ENCODE measurements at regions not wholly inside any gene's neighbourhood (a gene's known extent, or its start where the extent isn't known, plus 50 kb on each side); places are given as distances from the start of the nearest gene placed in this dataset.

GRCh38 chr12:38123566-38124246 is 192.9 kb upstream of the ALG10B start:
- Histone ChIP-seq H3K27me3 (no peaks in the 10 kb centered on the region), H3K9me2 (replicated peaks; ENCODE audit: insufficient read depth) (no peaks in the 10 kb centered on the region), H2AFZ (no peak overlapping the region), H3K4me3 (no peak overlapping the region), H3K4me1 (ENCODE audit: insufficient read depth) (no peaks in the 10 kb centered on the region), H3K79me2 (no peaks in the 10 kb centered on the region), H4K20me1 (ENCODE audit: insufficient read depth, poor library complexity, severe bottlenecking) (no peaks in the 10 kb centered on the region), H3K4me2 (no peak overlapping the region), H3K36me3 (replicated peaks; ENCODE audit: insufficient read depth, low read depth) (no peaks in the 10 kb centered on the region), H3K27ac (no peak overlapping the region), H3K9me3 (ENCODE audit: low read depth) (no peaks in the 10 kb centered on the region)
- DNase-seq (ENCODE audit: low spot score): no peak
- WGBS (ENCODE audit: low lambda C conversion rate, missing lambda C conversion rate): 68% methylated on average over 8 of the region's 8 CpGs
- no peak for TF ChIP-seq EZH2 (IDR thresholded peaks at IDR 0.05; ENCODE audit: borderline replicate concordance)
- TF ChIP-seq CTCF (IDR thresholded peaks at IDR 0.05; ENCODE audit: poor library complexity): no peak
- no peak for TF ChIP-seq EZH2phosphoT487 (IDR thresholded peaks at IDR 0.05; ENCODE audit: low read depth, severe bottlenecking, unreplicated experiment)

GRCh38 chr12:38124247-38125012 is 192.1 kb upstream of the ALG10B start:
- TF ChIP-seq CTCF (IDR thresholded peaks at IDR 0.05; ENCODE audit: poor library complexity): no peak
- TF ChIP-seq EZH2 (IDR thresholded peaks at IDR 0.05; ENCODE audit: borderline replicate concordance): no peak
- no peak for TF ChIP-seq EZH2phosphoT487 (IDR thresholded peaks at IDR 0.05; ENCODE audit: low read depth, severe bottlenecking, unreplicated experiment)
- no peaks in the 10 kb centered on the region for H3K27me3 ChIP-seq
- no peaks in the 10 kb centered on the region for H4K20me1 ChIP-seq (ENCODE audit: insufficient read depth, poor library complexity, severe bottlenecking)
- no peak overlapping the region for H3K4me2 ChIP-seq
- H2AFZ ChIP-seq: no peak overlapping the region
- H3K36me3 ChIP-seq (replicated peaks; ENCODE audit: insufficient read depth, low read depth): no peaks in the 10 kb centered on the region
- H3K27ac ChIP-seq: no peak overlapping the region
- no peaks in the 10 kb centered on the region for H3K9me2 ChIP-seq (replicated peaks; ENCODE audit: insufficient read depth)
- no peaks in the 10 kb centered on the region for H3K9me3 ChIP-seq (ENCODE audit: low read depth)
- H3K4me1 ChIP-seq (ENCODE audit: insufficient read depth): no peaks in the 10 kb centered on the region
- WGBS (ENCODE audit: low lambda C conversion rate, missing lambda C conversion rate): 14% methylated on average over 3 of the region's 3 CpGs
- no peaks in the 10 kb centered on the region for H3K79me2 ChIP-seq
- DNase-seq (ENCODE audit: low spot score): no peak
- no peak overlapping the region for H3K4me3 ChIP-seq

GRCh38 chr12:38132139-38132538 is 184.4 kb upstream of the ALG10B start:
- H3K79me2 ChIP-seq: no peaks in the 10 kb centered on the region
- 22% methylated on average over 2 of the region's 2 CpGs for WGBS (ENCODE audit: low lambda C conversion rate, missing lambda C conversion rate)
- no peaks in the 10 kb centered on the region for H3K9me3 ChIP-seq (ENCODE audit: low read depth)
- no peak overlapping the region for H2AFZ ChIP-seq
- no peak overlapping the region for H3K4me2 ChIP-seq
- no peaks in the 10 kb centered on the region for H3K36me3 ChIP-seq (replicated peaks; ENCODE audit: insufficient read depth, low read depth)
- TF ChIP-seq CTCF (IDR thresholded peaks at IDR 0.05; ENCODE audit: poor library complexity) (no peak), EZH2 (IDR thresholded peaks at IDR 0.05; ENCODE audit: borderline replicate concordance) (no peak), EZH2phosphoT487 (IDR thresholded peaks at IDR 0.05; ENCODE audit: low read depth, severe bottlenecking, unreplicated experiment) (no peak)
- H3K27ac ChIP-seq: no peak overlapping the region
- H4K20me1 ChIP-seq (ENCODE audit: insufficient read depth, poor library complexity, severe bottlenecking): no peaks in the 10 kb centered on the region
- no peaks in the 10 kb centered on the region for H3K9me2 ChIP-seq (replicated peaks; ENCODE audit: insufficient read depth)
- no peak for DNase-seq (ENCODE audit: low spot score)
- no peaks in the 10 kb centered on the region for H3K4me1 ChIP-seq (ENCODE audit: insufficient read depth)
- no peaks in the 10 kb centered on the region for H3K27me3 ChIP-seq
- H3K4me3 ChIP-seq: no peak overlapping the region
